ENCODE measurements at regions not wholly inside any gene's neighbourhood (a gene's known extent, or its start where the extent isn't known, plus 50 kb on each side); places are given as distances from the start of the nearest gene placed in this dataset.

- TF ChIP-seq, protein P1, sequence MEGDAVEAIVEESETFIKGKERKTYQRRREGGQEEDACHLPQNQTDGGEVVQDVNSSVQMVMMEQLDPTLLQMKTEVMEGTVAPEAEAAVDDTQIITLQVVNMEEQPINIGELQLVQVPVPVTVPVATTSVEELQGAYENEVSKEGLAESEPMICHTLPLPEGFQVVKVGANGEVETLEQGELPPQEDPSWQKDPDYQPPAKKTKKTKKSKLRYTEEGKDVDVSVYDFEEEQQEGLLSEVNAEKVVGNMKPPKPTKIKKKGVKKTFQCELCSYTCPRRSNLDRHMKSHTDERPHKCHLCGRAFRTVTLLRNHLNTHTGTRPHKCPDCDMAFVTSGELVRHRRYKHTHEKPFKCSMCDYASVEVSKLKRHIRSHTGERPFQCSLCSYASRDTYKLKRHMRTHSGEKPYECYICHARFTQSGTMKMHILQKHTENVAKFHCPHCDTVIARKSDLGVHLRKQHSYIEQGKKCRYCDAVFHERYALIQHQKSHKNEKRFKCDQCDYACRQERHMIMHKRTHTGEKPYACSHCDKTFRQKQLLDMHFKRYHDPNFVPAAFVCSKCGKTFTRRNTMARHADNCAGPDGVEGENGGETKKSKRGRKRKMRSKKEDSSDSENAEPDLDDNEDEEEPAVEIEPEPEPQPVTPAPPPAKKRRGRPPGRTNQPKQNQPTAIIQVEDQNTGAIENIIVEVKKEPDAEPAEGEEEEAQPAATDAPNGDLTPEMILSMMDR (IDR thresholded peaks at IDR 0.05): no peak
- TF ChIP-seq POLR2A (IDR thresholded peaks at IDR 0.05; ENCODE audit: low read depth): no peak
Measured at GRCh38 chr1:232172563-232172962, 457.4 kb downstream of the SIPA1L2 start.

Measured in esophagus muscularis mucosa (tissue), 3 donors.